IPS-NIHi7 (cell line): ENCODE measurements at regions not wholly inside any gene's neighbourhood (a gene's known extent, or its start where the extent isn't known, plus 50 kb on each side); places are given as distances from the start of the nearest gene placed in this dataset.
A peak's percentile ranks its signal among the peaks of the same experiment; 100 is the strongest.

ENCODE experiments used
- DNase-seq: peaks from one replicate; pipeline ENCODE4 v3.0.0; 2012; ENCODE audit warnings: mixed read lengths; ENCODE audit errors: extremely low spot score

- no peak for DNase-seq
Observed at GRCh38 chr4:43983610-43984009, 465.0 kb downstream of the KCTD8 start.

- DNase-seq, result no peak
Observed at GRCh38 chr4:43987331-43987944, 461.2 kb downstream of the KCTD8 start.

- DNase-seq, result no peak
Observed at GRCh38 chr4:43990551-43990950, 458.1 kb downstream of the KCTD8 start.

DNA sequence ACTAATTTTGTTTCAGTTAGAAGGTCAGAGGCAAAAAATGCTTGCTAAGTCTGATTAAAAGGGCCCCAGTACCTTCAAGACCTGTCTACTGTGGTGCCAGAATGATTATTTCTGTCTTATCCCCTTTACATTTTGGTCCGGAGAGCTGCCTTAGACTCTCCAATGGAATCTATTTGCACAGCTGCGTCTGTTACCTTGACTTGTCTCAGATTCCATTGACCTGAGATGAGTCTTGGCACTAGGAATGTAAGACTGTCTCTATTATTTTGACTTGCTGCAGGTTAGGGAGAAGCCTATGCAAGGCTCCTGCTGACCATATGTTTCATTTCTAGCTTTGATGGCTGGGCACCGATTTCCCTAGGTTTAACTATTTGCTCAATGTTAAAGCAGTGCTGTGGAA is 457.6 kb downstream of the KCTD8 start:
- no peak for DNase-seq

DNA sequence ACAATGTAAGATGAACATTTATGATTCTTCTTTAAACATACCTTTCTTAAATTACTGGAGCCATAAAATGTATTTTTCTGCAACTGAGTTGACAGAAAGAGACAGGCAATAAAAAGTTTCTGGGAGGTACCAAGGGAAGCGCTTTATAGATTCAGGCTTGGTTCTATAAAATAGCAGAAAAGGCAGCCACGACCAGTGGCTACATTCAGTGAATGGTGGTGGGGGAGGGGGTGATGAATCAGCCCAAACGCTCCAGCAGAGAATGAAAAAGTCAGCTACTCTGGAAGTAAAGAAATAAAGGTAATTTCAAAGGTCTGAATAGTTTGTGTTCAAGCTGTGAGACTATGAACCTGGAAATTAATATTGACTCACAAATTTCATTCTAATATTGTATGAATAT is 456.1 kb downstream of the KCTD8 start:
- peak; percentile 19 for DNase-seq

GRCh38 chr4:43993196-43993902 is 455.3 kb downstream of the KCTD8 start:
- DNase-seq, result no peak

- no peak for DNase-seq
Observed at GRCh38 chr4:43999669-44000068, 448.9 kb downstream of the KCTD8 start.

DNA sequence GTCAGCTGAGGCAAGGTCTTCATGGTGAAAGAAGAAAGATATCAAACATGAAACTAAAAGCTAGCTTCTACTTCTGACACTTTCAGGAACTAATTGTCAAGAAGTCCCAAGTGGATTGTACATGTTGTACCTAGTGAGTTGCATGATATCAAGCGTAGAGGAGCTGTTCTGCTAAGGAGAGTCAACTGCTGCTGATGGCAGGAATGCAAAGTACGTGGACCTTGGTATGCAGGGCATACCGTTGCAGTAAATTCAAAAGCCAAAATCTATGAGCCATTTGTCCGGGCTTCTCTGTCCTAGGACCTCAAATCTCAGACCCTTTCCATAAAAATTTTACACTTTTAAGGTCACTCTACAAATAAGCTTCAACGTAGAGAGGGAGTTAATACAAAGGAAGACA is 446.2 kb downstream of the KCTD8 start:
- DNase-seq, result no peak

DNA sequence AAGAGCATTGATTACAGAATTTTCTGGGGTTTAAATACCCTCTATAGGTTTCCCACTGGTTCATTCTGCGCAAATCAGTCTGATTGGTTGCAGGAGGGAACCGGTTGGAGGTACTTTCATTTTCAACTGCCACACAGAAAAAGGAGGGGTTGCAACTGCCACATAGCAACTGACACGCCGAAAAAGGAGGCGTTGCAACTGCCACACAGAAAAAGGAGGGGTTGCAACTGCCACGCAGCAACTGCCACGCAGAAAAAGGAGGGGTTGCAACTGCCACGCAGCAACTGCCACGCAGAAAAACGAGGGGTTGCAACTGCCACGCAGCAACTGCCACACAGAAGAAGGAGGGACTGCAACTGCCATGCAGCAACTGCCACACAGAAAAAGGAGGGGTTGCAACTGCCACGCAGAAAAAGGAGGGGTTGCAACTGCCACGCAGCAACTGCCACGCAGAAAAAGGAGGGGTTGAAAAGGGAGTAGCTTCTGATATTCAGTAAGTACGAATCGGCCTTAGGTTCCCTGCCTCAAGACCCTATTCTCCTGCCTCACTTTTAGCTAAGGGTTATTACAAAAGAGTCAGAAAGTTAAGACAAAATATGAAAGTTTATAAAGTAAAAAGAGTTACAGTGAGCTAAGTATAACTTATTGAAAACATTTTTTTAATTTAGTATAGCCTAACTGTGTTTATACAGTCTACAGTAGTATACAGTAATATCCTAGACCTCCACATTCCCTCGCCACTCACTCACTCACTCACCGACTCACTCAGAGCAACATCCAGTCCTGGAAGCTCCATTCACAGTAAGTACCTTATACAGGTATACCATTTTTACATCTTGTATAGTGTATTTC is 431.8 kb downstream of the KCTD8 start:
- DNase-seq, result no peak

DNA sequence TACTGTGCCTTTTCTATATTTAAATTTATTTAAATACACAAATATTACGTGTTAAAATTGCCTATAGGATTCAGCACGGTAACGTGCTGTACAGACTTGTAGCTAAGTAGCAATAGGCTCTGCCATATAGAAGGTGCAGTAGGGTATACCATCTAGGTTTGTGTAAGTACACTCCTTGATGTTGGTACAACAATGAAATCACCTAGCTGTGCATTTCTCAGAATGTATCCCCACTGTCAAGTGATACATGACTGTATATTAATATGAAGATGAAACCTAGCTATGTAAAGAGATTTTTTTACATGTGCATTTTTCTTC is 431.2 kb downstream of the KCTD8 start:
- no peak for DNase-seq

DNA sequence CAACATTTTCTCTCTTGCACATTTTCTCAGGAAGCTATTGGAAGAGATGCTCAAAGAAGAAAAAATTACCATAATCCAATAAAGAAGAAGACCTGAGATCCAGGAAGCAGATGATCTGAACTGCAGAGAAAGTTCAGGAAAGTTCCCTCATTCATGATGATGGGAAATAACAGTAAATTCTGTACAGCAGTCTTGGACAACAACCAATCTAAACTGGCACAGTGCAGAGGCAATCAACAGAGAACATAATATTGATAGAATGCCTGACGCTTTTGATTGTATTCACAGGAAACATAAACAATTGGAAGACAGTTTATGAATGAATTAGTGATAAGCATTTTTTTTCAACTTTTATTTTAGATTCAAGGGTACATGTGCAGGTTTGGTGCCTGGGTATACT is 428.9 kb downstream of the KCTD8 start:
- no peak for DNase-seq

DNA sequence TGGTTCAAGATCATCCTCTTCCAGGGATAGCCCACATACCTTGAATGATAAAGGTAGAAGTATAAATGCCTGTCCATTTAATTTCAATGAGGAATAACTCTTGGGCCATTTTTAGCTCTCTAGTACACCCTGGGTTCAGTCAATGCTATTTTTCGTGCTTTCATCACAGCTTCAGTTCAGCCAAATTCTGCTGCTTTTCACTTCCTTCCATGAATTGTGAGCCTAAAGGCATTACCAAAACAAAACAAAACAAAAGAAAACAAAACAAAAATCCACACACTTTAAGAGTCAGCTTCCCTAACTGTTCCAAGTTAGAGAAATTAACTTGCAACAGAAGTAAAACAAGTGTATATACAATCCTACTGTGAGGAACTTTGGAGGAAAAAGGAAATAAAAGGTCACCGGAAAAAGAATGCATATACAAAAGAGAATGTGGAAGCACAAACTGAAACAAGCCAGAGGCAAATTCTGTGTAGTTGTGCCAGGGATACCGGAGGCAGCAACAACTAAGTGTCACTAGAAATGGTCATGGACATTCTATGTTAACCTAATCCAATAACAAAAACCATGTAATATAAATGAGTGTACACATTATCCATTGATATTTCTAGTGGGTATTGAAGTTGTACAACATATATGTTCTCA is 423.1 kb downstream of the KCTD8 start:
- no peak for DNase-seq

- DNase-seq, result no peak
Observed at GRCh38 chr4:44038811-44039210, 409.8 kb downstream of the KCTD8 start.

DNA sequence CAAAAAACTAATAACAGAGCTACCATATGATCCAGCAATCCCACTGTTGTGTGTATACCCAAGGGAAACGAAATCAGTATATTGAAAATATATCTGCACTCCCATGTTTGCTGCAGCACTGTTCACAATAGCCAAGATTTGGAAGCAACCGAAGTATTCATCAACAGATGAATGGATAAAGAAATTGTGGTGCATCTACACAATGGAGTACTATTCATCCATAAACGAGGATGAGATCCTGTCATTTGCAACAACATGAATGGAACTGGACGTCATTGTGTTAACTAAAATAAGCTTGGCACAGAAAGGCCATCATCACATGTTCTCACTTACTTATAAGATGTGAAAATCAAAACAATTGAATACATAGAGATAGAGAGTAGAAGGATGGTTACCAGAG is 402.1 kb downstream of the KCTD8 start:
- no peak for DNase-seq

DNA sequence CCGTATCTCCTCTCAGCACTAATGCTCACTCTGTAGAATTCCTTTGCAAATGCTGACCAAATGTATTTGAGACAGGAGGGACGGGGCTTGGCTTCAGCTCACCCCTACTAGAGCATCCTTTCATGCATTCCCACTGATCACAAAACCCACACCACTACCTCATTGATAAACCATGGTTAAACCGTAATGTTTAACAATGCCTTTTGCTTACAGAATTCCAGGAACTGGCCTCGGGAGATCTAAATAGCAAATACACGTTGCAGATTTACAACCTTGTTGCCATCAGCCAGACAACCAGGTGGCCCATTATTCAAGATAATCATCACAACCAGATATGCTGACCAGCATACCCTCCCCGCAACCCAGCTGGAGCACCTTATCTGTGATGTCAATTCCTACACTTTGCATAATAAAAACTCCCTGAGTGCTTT is 391.9 kb downstream of the KCTD8 start:
- peak; percentile 60 for DNase-seq

DNA sequence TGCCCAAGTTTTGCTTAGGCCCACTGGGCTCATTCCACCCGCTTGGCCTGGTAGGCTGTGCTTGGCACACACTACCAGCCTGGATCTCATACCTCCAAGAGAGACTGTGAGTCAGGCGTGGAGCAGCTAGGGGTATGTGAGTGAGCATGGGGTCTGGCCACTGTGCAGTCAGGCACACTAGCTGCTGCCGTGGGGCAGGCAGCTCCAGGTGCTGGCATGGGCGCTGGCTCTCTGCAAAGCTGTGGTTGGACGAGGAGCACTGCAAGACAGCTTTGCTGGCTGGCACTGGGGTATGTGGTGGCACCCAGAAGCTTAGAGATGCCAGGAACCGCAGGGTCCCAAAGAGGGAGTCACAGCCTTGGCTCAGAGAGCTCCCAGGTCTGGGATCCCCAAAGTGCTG is 377.8 kb downstream of the KCTD8 start:
- no peak for DNase-seq

DNA sequence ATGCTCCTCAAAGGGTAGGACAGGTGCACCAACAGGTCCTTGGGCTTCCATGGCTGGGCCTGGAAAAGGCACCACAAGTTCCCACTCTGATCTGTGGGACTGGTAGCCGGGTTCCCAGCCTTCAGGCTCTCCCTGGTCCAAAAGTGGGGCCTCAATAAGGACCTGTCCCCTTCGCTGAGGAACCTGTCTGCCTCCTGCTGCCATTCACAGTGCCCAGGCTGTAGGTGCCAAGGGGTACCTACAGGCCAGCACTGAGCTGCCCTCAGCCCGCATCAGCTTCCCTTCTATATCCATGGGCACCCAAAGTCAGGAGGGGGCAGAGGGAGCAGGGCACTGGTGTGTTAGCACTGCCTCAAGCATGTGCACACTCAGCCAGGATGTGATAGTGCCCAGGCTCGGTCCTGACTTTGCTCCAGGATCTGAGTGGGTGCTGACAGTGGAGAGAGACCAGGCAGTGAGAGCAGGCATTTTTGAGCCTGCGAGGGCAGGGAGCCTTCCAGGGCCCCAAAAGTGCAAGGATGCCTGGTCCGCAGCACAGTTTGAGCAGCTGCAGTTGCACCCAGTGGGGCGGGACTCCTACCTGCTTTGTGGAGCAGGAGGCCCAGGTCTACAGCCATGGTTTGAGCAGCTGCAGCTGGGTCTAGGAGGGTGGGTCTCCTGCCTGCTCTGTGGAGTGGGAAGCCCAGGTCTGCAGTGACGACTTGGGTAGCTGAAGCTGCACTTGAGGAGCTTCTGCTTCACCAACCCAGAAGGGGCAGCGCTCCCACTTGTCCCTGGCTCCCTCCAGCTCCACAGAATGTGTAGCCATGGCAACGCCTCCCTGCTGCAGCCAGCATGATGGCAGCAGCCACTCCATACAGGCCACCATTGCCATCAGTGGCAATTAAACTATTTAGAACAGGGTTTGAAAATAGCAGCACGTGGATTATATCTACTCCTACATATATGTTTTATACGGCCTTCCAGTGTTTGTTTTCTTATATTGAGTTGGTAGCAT is 376.4 kb downstream of the KCTD8 start:
- no peak for DNase-seq

- DNase-seq, result no peak
Observed at GRCh38 chr4:44086753-44087152, 361.9 kb downstream of the KCTD8 start.

DNA sequence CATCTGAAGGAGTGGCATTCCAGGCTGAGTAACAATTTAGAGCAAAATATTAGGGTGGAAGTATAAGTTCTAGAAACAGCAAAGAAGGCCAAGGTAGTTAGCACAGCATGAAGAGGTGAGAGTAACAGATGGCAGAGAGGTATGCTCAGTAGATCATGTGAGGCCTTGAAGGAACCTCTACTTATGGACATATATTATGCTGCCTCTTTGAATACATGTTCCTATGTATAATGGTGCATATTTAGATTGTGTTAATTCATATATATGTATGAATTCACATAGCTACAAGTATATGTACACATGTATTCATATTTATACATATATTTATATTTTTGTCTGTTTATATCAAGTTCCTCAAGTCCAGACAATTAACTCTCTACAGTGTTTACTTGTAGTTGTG is 355.2 kb downstream of the KCTD8 start:
- DNase-seq, result no peak

GRCh38 chr4:44098973-44099372 is 349.6 kb downstream of the KCTD8 start:
- no peak for DNase-seq

DNA sequence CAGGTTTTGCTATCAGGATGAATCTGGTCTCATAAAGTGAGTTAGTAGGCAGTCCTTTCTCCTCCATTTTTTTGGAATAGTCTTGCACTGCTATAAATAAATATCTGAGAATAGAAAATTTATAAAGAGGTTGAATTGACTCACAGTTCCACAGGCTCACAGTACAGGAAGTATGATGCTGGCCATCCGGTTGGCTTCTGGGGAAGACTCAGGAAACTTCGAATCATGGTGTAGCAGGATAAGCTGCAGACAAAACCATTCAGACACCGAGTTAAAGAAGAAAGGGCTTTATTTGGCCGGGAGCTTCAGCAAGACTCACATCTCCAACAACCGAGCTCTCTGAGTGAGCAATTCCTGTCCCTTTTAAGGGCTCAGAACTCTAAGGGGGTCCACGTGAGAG is 348.2 kb downstream of the KCTD8 start:
- DNase-seq, result no peak
